ENCODE measurements at regions not wholly inside any gene's neighbourhood (a gene's known extent, or its start where the extent isn't known, plus 50 kb on each side); places are given as distances from the start of the nearest gene placed in this dataset.
"Not testable (repeated sequence)": the region's sequence is repeated elsewhere in the genome, so short reads cannot be mapped to it uniquely, and the experiment has no call there.

DNA sequence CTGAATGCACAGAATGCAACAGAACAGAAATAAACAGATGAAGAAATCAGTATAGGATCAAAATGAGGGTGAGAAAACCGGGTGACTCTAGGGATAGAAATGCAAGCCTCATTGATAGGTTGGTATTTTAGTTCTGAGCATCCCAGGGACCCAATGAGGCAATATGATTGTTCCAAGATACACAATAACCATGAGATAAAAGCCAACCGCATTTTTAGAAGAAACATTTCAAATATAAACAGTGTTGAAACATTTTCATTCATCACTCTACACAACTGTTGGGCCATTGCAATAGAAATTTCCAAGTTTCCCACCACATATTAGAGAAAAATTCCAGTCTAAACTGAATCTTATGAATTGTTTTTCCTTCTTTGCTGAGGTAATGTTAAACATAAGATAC lies 452.3 kb upstream of the PTGER4 start:
- Mint-ChIP-seq H3K36me3 (ENCODE audit: low read depth) (no peaks in the 10 kb centered on the region), H3K9me3 (ENCODE audit: low read depth) (no peaks in the 10 kb centered on the region), H3K4me3 (ENCODE audit: unreplicated experiment) (no peak overlapping the region), H3K27ac (ENCODE audit: unreplicated experiment) (no peak overlapping the region), H3K4me1 (ENCODE audit: low read depth) (peaks cover 8% of the 10 kb centered on the region), H3K27me3 (ENCODE audit: low read depth) (peaks cover 3% of the 10 kb centered on the region)
- TF ChIP-seq, protein P1, sequence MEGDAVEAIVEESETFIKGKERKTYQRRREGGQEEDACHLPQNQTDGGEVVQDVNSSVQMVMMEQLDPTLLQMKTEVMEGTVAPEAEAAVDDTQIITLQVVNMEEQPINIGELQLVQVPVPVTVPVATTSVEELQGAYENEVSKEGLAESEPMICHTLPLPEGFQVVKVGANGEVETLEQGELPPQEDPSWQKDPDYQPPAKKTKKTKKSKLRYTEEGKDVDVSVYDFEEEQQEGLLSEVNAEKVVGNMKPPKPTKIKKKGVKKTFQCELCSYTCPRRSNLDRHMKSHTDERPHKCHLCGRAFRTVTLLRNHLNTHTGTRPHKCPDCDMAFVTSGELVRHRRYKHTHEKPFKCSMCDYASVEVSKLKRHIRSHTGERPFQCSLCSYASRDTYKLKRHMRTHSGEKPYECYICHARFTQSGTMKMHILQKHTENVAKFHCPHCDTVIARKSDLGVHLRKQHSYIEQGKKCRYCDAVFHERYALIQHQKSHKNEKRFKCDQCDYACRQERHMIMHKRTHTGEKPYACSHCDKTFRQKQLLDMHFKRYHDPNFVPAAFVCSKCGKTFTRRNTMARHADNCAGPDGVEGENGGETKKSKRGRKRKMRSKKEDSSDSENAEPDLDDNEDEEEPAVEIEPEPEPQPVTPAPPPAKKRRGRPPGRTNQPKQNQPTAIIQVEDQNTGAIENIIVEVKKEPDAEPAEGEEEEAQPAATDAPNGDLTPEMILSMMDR (IDR thresholded peaks at IDR 0.05) = no peak
- no peak for DNase-seq (ENCODE audit: low spot score)

GRCh38 chr5:40226906-40227305 lies 452.8 kb upstream of the PTGER4 start:
- Mint-ChIP-seq H3K36me3 (ENCODE audit: low read depth) (no peaks in the 10 kb centered on the region), H3K9me3 (ENCODE audit: low read depth) (no peaks in the 10 kb centered on the region), H3K27ac (ENCODE audit: unreplicated experiment) (no peak overlapping the region), H3K27me3 (ENCODE audit: low read depth) (peaks cover 3% of the 10 kb centered on the region), H3K4me1 (ENCODE audit: low read depth) (peaks cover 10% of the 10 kb centered on the region), H3K4me3 (ENCODE audit: unreplicated experiment) (no peak overlapping the region)
- TF ChIP-seq, protein P1 (IDR thresholded peaks at IDR 0.05) = no peak
- no peak for DNase-seq (ENCODE audit: low spot score)

GRCh38 chr5:40225147-40225546 lies 454.6 kb upstream of the PTGER4 start:
- not testable (repeated sequence) for H3K27ac Mint-ChIP-seq (ENCODE audit: unreplicated experiment); DNase-seq (ENCODE audit: low spot score); H3K36me3 Mint-ChIP-seq (ENCODE audit: low read depth); H3K27me3 Mint-ChIP-seq (ENCODE audit: low read depth); H3K4me3 Mint-ChIP-seq (ENCODE audit: unreplicated experiment); H3K9me3 Mint-ChIP-seq (ENCODE audit: low read depth); H3K4me1 Mint-ChIP-seq (ENCODE audit: low read depth)

GRCh38 chr5:40224421-40224820 lies 455.3 kb upstream of the PTGER4 start:
- Mint-ChIP-seq H3K4me1 (ENCODE audit: low read depth) (peaks cover 3% of the 10 kb centered on the region), H3K27me3 (ENCODE audit: low read depth) (peaks cover 2% of the 10 kb centered on the region), H3K4me3 (ENCODE audit: unreplicated experiment) (no peak overlapping the region), H3K27ac (ENCODE audit: unreplicated experiment) (no peak overlapping the region), H3K36me3 (ENCODE audit: low read depth) (no peaks in the 10 kb centered on the region), H3K9me3 (ENCODE audit: low read depth) (no peaks in the 10 kb centered on the region)
- TF ChIP-seq, protein P1 (IDR thresholded peaks at IDR 0.05) = no peak
- no peak for DNase-seq (ENCODE audit: low spot score)

DNA sequence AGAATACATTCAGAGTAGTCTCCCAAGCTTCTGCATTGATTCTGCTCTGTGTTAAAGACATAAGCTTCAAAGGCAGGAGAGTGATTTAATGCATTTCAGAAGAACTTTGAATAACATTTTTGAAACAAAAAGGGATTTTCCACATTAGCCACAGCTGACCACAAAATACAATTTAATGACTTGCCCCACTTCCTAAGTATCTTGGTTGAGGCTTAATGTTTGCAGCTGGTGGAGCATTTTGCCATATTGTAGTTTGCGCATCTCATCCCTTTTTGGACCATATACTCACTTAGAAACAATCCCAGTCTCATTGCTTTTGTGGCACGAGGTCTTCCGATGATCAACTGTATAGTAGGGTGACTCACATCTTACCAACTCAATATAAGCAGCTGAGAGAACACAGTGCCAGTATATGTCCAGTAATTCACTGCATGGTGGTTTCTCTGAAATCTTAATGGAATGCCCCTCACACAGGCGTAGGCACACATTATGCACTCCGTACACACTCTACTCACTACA lies 455.8 kb upstream of the PTGER4 start:
- no peak overlapping the region for H3K4me3 Mint-ChIP-seq (ENCODE audit: unreplicated experiment)
- no peak for DNase-seq (ENCODE audit: low spot score)
- TF ChIP-seq, protein P1 (IDR thresholded peaks at IDR 0.05) = no peak
- no peaks in the 10 kb centered on the region for H3K36me3 Mint-ChIP-seq (ENCODE audit: low read depth)
- peaks cover 3% of the 10 kb centered on the region for H3K4me1 Mint-ChIP-seq (ENCODE audit: low read depth)
- no peaks in the 10 kb centered on the region for H3K9me3 Mint-ChIP-seq (ENCODE audit: low read depth)
- no peak overlapping the region for H3K27ac Mint-ChIP-seq (ENCODE audit: unreplicated experiment)
- H3K27me3 Mint-ChIP-seq (ENCODE audit: low read depth) = peaks cover 4% of the 10 kb centered on the region

DNA sequence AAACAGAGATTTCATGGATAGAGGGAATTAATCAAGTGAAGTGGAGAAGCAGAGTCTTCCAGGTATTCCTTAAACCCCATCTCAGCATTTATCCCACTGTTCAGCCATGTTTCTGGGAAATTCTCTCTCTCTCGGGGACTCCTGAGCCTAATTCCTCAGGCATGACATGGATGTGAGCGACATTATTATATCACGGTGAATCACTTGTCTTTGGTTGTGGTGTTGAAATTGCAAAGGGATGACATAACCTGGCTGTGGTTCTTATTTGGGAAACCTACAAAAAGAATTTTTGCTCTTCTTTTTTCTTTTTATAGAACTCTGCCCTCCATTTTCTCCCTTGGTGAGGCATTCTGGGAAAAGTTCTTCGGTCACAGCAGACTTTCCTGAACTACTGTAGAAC lies 457.9 kb upstream of the PTGER4 start:
- no peak overlapping the region for H3K4me3 Mint-ChIP-seq (ENCODE audit: unreplicated experiment)
- no peaks in the 10 kb centered on the region for H3K9me3 Mint-ChIP-seq (ENCODE audit: low read depth)
- H3K4me1 Mint-ChIP-seq (ENCODE audit: low read depth) = peaks cover 3% of the 10 kb centered on the region
- peak overlapping the region; percentile 17 for H3K27ac Mint-ChIP-seq (ENCODE audit: unreplicated experiment)
- TF ChIP-seq, protein P1 (IDR thresholded peaks at IDR 0.05) = no peak
- H3K36me3 Mint-ChIP-seq (ENCODE audit: low read depth) = no peaks in the 10 kb centered on the region
- H3K27me3 Mint-ChIP-seq (ENCODE audit: low read depth) = peaks cover 2% of the 10 kb centered on the region
- no peak for DNase-seq (ENCODE audit: low spot score)
